PC-9 (cell line): ENCODE measurements at regions not wholly inside any gene's neighbourhood (a gene's known extent, or its start where the extent isn't known, plus 50 kb on each side); places are given as distances from the start of the nearest gene placed in this dataset.

ENCODE experiments used
- BruUV-seq: library from RNA; stranded (reverse); fragments of 400-500 nt; replicated peaks from 2 replicates; lab custom pipeline; 2021; lab: Mats Ljungman, UMichigan
- CTCF ChIA-PET: fragments of 300-600 bp; sonication (Branson Sonifier 250); formaldehyde crosslinking; loops from one replicate; lab custom pipeline; 2022; ENCODE audit warnings: antibody characterized with exemption; lab: Charles Lee
- POLR2A ChIA-PET: fragments of 300-600 bp; sonication (Branson Sonifier 250); formaldehyde crosslinking; loops from one replicate; lab custom pipeline; 2022; ENCODE audit warnings: antibody characterized with exemption; ENCODE audit not compliant: unreplicated experiment; lab: Charles Lee
- DNase-seq, 2 experiments: peaks; one replicate each; pipeline versions ENCODE4 v3.0.0 to v3.0.0-alpha.2; 2015 to 2022; ENCODE audit warnings: mixed read lengths in 1 of 2
- H2AFZ ChIP-seq: fragments of 200-600 bp; sonication (generic); 2 replicates; pipeline ENCODE4 v1.8.1; 2017; ENCODE audit warnings: antibody characterized with exemption
- H3F3A ChIP-seq: fragments of 200-600 bp; sonication (generic); 2 replicates; pipeline ENCODE4 v1.8.1; 2017; ENCODE audit warnings: antibody characterized with exemption, mild to moderate bottlenecking, low read depth; ENCODE audit not compliant: insufficient read depth
- H3K27ac ChIP-seq: fragments of 200-600 bp; sonication (generic); 2 replicates; pipeline ENCODE4 v1.6.1; 2016; ENCODE audit warnings: mixed run types
- H3K27me3 ChIP-seq: fragments of 200-600 bp; sonication (generic); 2 replicates; pipeline ENCODE4 v1.6.1; 2016; ENCODE audit warnings: low read depth, mixed run types; ENCODE audit not compliant: insufficient read depth
- H3K36me3 ChIP-seq: fragments of 200-600 bp; sonication (generic); 2 replicates; pipeline ENCODE4 v1.6.1; 2016; ENCODE audit warnings: low read depth, mixed run types
- H3K4me1 ChIP-seq: fragments of 200-600 bp; sonication (generic); replicated peaks from 2 replicates; pipeline ENCODE4 v1.6.1; 2016; ENCODE audit warnings: mixed run types; ENCODE audit not compliant: insufficient read depth
- H3K4me2 ChIP-seq: fragments of 200-600 bp; sonication (generic); 2 replicates; pipeline ENCODE4 v1.6.1; 2017; ENCODE audit warnings: mixed run types
- H3K4me3 ChIP-seq: fragments of 200-600 bp; sonication (generic); 2 replicates; pipeline ENCODE4 v1.6.1; 2016; ENCODE audit warnings: mixed run types
- H3K79me2 ChIP-seq: fragments of 200-600 bp; sonication (generic); 2 replicates; pipeline ENCODE4 v1.6.1; 2017; ENCODE audit warnings: low read depth, mixed run types
- H3K9me2 ChIP-seq: fragments of 200-600 bp; sonication (generic); 2 replicates; pipeline ENCODE4 v1.8.1; 2017; ENCODE audit warnings: mild to moderate bottlenecking; ENCODE audit not compliant: insufficient read depth
- H3K9me3 ChIP-seq: fragments of 200-600 bp; sonication (generic); 2 replicates; pipeline ENCODE4 v1.8.1; 2016; ENCODE audit warnings: low read depth; ENCODE audit not compliant: insufficient read depth
- H4K20me1 ChIP-seq: fragments of 200-600 bp; sonication (generic); 2 replicates; pipeline ENCODE4 v1.8.1; 2017; ENCODE audit not compliant: insufficient read depth
- EZH2 ChIP-seq: fragments of 200-600 bp; sonication (generic); IDR thresholded peaks from 2 replicates; pipeline ENCODE4 v1.8.0; 2017; ENCODE audit warnings: antibody characterized with exemption, low read depth
- intact Hi-C: fragments of 100-400 bp; cut with micrococcal nuclease; formaldehyde crosslinking; loops from one replicate; pipeline ENCODE4 v1.10.0; 2022; ENCODE audit not compliant: unreplicated experiment
- TF ChIP-seq, protein P1 (sequence below): fragments of 200-600 bp; sonication (generic); conservative IDR thresholded peaks from 2 replicates; pipeline ENCODE4 v1.6.1; 2017; ENCODE audit warnings: mixed run types, antibody characterized with exemption, mild to moderate bottlenecking, moderate library complexity

DNA sequence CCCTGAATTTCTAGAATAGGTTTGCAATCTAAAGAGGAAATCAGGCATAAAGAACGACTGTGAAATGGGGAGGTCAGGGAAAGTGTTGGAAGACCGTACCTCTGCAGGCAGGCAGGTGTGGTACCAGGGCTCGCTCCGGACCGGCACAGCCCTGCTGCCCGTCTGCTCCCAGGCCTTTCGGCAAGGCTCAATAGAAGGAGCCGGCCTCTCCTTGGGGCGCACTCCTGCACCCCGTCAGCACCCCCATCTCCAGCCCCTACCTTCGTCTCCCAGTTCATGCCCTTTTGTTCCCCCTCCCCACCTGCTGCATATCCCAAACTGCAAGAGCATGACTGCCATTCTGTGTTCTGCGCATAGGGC lies 139.8 kb upstream of the SOX1 start:
- Histone ChIP-seq H3K9me2 (no peaks in the 10 kb centered on the region), H3K27ac (no peak overlapping the region), H4K20me1 (no peaks in the 10 kb centered on the region; the same call in 1 of the 2 replicates), H3K9me3 (no peaks in the 10 kb centered on the region; the same call in 1 of the 2 replicates), H3F3A (no peaks in the 10 kb centered on the region), H3K79me2 (no peaks in the 10 kb centered on the region), H3K4me3 (no peak overlapping the region), H3K27me3 (peaks cover 92% of the 10 kb centered on the region), H3K36me3 (no peaks in the 10 kb centered on the region), H2AFZ (no peak overlapping the region), H3K4me1 (no peaks in the 10 kb centered on the region), H3K4me2 (no peak overlapping the region)
- intact Hi-C loops: no loop called here
- TF ChIP-seq EZH2: no peak
- TF ChIP-seq, protein P1, sequence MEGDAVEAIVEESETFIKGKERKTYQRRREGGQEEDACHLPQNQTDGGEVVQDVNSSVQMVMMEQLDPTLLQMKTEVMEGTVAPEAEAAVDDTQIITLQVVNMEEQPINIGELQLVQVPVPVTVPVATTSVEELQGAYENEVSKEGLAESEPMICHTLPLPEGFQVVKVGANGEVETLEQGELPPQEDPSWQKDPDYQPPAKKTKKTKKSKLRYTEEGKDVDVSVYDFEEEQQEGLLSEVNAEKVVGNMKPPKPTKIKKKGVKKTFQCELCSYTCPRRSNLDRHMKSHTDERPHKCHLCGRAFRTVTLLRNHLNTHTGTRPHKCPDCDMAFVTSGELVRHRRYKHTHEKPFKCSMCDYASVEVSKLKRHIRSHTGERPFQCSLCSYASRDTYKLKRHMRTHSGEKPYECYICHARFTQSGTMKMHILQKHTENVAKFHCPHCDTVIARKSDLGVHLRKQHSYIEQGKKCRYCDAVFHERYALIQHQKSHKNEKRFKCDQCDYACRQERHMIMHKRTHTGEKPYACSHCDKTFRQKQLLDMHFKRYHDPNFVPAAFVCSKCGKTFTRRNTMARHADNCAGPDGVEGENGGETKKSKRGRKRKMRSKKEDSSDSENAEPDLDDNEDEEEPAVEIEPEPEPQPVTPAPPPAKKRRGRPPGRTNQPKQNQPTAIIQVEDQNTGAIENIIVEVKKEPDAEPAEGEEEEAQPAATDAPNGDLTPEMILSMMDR: no peak
- no TSS peak for BruUV-seq
- DNase-seq: no peak
- ChIA-PET POLR2A (no interaction called here), CTCF (no interaction called here)

DNA sequence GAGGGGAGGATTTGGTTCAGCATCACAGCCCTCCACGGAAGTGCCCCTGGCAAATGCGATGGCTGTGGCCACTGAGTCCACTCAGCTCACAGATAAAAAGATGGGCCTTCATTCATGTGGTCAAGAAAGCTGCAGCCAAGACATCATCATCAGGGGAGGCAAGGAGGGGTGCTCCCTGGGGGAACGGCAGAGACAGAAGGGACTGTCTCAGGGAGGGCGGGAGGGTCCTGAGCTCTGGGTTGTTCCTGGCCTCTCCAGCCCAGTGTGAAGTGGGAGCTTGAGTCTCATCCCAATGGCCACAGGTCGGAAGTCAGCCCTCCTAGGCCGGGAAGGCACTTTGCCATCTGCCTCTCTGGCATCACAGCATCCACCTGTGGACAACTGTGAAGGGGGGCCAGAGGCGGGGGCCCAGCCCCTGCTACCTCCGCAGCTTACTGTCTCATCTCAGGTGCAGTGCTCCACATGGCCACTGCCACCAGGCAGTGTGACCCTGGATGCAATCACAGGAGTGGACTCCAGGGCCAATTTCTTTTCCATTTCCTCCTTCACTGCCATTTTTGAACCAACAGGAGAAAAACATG lies 137.8 kb upstream of the SOX1 start:
- intact Hi-C loops: no loop called here
- H3K9me3 ChIP-seq: no peaks in the 10 kb centered on the region; the same call in 1 of the 2 replicates
- H4K20me1 ChIP-seq: no peaks in the 10 kb centered on the region
- ChIA-PET CTCF (no interaction called here), POLR2A (no interaction called here)
- no TSS peak for BruUV-seq
- H3K4me3 ChIP-seq: no peak overlapping the region
- H3K36me3 ChIP-seq: no peaks in the 10 kb centered on the region
- no peak for TF ChIP-seq EZH2
- TF ChIP-seq, protein P1: no peak
- no peaks in the 10 kb centered on the region for H3K4me1 ChIP-seq
- H3K79me2 ChIP-seq: no peaks in the 10 kb centered on the region
- H3K9me2 ChIP-seq: no peaks in the 10 kb centered on the region
- no peak overlapping the region for H3K4me2 ChIP-seq
- H3F3A ChIP-seq: no peaks in the 10 kb centered on the region
- DNase-seq: no peak
- H3K27me3 ChIP-seq: peaks cover 86% of the 10 kb centered on the region
- no peak overlapping the region for H2AFZ ChIP-seq
- no peak overlapping the region for H3K27ac ChIP-seq

DNA sequence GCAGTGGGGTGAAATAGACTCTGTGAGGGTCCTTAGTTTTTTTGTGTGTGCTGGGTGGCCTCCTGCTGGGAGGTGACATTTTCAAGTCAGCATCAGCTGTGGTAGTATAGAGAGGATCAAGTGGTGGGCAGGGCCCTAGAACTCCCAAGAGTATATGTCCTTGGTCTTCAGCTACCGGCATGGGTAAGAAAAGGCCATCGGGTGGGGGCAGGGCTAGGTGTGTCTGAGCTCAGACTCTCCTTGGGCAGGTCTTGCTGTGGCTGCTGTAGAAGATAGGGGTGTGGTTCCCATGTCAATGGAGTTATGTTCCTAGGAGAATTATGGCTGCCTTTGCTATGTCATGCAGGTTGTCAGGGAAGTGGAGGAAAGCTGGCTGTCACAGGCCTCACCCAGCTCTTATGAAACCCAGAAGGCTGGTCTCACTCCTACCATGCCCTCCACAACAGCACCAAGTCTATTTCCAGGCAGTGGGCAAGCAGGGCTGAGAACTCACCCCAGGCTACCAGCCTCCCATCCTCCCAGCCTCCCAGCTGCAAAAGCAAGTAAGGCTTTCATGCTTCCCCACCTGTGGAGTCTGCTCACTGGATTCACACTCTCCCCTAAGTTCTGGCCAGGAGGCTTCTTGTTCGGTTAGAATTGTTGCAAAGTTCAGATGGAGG lies 130.6 kb upstream of the SOX1 start:
- intact Hi-C loops: no loop called here
- DNase-seq: no peak
- Histone ChIP-seq H3K4me3 (no peak overlapping the region), H3K4me1 (no peaks in the 10 kb centered on the region), H3K9me3 (no peaks in the 10 kb centered on the region), H3K27ac (no peak overlapping the region), H3K79me2 (no peaks in the 10 kb centered on the region), H3K27me3 (peaks cover 68% of the 10 kb centered on the region), H3K9me2 (no peaks in the 10 kb centered on the region), H2AFZ (no peak overlapping the region), H3K36me3 (no peaks in the 10 kb centered on the region), H3K4me2 (no peak overlapping the region), H3F3A (no peaks in the 10 kb centered on the region), H4K20me1 (no peaks in the 10 kb centered on the region)
- ChIA-PET CTCF (no interaction called here), POLR2A (no interaction called here)
- BruUV-seq: no TSS peak
- TF ChIP-seq, protein P1: no peak
- TF ChIP-seq EZH2: no peak
